NT2/D1 (cell line): ENCODE measurements at regions not wholly inside any gene's neighbourhood (a gene's known extent, or its start where the extent isn't known, plus 50 kb on each side); places are given as distances from the start of the nearest gene placed in this dataset.

Experiments used
- YY1 ChIP-seq: IDR thresholded peaks from 2 replicates; pipeline ENCODE4 v1.6.1; 2011; ENCODE audit not compliant: insufficient read length, insufficient read depth
- ZNF274 ChIP-seq: IDR thresholded peaks from 2 replicates; pipeline ENCODE4 v1.6.1; 2011; ENCODE audit warnings: mild to moderate bottlenecking, low read depth, low read length

DNA sequence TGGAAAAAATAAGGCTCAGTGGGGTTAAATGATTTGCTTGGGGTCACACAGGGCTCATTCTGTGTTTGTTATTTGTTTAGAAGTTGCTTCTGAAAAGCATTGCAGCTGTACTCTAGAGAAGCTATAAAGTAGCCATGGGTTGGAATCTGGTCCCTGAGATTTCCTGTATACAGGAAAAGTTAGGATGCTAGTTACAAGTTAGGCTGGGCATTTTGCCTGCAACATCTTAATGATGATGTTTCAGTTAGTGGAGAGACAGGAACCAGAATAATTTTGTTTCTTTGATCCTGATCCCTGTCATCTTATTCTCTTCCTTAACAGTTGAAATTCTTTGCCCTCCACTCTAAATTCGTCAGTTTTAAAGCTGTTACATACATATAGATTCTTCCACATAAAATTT, 445.3 kb downstream of the OTOL1 start:
- TF ChIP-seq ZNF274: no peak
- no peak for TF ChIP-seq YY1
